ENCODE measurements at regions not wholly inside any gene's neighbourhood (a gene's known extent, or its start where the extent isn't known, plus 50 kb on each side); places are given as distances from the start of the nearest gene placed in this dataset.

DNA sequence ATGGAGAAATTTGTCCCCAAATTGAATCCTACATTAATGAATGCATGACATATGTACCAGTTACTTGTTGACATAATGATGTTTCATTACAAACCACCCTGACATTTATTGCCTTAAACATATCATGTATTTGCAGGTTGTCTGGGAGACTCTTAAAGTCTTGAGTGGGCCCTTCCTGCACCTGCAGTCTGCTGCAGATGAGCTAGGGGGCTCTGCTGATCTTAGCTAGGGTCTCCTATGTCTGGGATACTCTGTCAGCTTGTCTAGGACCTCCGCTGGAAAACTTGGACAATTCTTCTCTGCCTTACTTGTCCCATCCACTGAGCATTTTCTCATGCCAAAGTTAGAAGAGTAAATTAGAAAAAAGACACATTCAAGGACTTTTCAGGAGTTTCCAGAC lies 581.6 kb downstream of the HAO1 start:
- DNase-seq = no peak

- no peak for DNase-seq
Observed at GRCh38 chr20:7359739-7360138, 580.5 kb downstream of the HAO1 start.

DNA sequence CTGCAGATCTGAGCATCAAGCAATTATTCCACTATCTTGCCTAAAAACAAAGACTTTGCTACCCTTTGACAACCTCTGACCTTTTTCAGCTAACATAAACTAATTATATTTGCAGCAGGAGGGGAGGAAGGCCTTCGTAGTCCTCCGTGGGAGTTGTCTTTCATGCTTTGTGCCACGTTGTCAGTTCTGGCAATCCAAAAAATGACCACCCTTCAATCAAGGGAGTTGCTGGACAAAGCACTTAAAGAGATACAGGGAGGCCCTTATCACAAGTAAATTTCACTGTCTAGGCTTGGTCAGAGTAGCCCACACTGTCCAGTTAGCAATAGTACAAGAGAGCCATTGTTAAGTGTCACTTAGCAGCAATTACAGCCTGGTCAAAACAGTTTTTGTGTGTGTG lies 578.9 kb downstream of the HAO1 start:
- no peak for DNase-seq

- DNase-seq = no peak
Observed at GRCh38 chr20:7361931-7362330, 578.3 kb downstream of the HAO1 start.

- no peak for DNase-seq
Observed at GRCh38 chr20:7362601-7363000, 577.7 kb downstream of the HAO1 start.

DNA sequence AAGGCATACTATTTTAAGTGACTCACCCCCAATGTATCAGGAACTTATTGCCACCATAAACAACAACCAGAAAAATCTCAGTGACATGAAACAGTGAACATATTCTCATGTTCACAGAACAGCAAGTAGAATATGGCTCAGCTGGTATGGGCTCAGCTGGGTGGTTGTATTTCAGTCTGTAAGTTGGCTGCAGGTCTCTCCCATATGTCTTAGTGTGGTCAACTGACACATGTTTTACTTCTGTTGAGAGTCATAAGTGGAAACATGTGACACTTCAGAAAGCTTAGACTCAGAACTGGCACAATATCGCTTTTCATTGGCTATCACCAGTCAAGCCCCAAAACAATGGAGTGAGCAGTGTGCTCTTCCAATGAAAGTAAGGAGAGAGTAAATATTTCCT lies 574.1 kb downstream of the HAO1 start:
- DNase-seq = no peak

DNA sequence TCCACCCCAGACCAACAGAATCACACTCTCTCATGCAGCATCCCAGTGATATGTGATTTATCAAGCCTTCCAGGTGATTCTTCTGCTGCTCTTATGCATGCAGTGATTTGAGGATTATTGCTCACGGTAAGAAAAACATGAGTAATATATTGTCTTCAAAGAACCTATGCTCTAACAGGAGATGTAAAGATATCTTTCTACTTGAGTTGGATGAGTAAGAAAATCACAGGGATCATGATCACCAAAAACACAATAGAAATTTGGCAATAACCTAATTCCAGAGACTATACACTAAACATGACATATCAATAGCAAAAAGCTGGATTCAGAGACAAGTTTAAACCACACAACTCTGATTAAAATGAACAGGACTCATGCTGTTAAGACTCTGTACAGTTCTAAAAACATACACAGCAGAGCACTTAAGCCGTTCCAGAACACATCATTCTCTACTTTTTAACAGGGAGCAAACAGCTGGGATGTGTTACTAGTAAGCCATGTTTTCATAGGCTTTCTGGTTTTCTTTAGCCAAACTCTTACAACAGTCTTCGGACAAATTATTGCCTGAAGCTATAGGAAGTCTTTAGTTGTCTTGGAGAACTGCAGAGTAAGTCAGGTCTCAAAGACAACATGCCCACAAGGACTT lies 568.6 kb downstream of the HAO1 start:
- DNase-seq = no peak

- no peak for DNase-seq
Observed at GRCh38 chr20:7375905-7376304, 564.4 kb downstream of the HAO1 start.

- DNase-seq = no peak
Observed at GRCh38 chr20:7378864-7379605, 561.2 kb downstream of the HAO1 start.

- DNase-seq = peak; percentile 18
Observed at GRCh38 chr20:7379621-7380220, 560.5 kb downstream of the HAO1 start.

DNA sequence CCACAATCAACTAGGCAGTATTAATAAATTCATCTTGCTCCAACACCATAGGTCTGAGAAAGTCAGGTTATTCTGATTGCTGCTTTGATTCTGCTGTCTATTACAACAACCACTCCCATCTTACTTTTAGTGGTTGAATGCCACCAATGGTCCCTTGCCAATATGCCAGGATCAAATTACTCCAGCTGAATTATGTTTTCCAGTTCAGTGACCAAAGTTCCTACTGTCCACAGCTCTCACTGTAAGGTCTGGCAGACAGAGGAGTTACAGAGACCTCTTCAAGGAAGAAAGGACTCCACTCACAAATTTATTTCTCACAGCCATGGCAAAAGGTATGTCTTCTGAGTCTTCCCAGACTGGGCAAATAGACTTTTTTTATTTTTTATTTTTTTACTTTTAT lies 557.0 kb downstream of the HAO1 start:
- DNase-seq = no peak

DNA sequence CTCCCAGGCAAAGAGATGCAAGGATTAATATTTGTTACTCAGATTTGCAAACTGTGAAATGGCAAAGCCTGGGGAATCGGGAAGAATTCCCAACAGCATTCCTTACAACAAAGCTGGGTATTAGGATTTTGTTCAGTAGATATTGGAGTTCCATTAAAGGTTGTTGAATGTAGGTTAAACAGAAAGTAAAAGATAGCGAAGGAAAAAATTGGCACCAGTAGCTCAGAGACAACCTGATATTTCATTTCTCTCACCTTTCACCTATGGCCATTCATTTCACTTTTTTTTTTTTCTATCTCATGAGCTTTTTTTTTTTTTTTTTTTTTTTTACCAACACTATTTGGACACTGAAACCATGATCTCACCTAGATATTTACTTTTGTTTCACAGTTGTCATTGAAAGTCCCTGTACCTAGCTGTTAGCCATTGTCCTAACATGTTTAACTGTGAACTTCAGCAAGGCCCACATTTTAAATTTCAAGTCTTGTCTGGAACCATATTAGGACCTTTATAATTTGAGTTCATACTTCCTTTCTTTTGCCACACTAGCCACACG lies 552.5 kb downstream of the HAO1 start:
- no peak for DNase-seq

GRCh38 chr20:7389216-7389615 lies 551.0 kb downstream of the HAO1 start:
- no peak for DNase-seq

DNA sequence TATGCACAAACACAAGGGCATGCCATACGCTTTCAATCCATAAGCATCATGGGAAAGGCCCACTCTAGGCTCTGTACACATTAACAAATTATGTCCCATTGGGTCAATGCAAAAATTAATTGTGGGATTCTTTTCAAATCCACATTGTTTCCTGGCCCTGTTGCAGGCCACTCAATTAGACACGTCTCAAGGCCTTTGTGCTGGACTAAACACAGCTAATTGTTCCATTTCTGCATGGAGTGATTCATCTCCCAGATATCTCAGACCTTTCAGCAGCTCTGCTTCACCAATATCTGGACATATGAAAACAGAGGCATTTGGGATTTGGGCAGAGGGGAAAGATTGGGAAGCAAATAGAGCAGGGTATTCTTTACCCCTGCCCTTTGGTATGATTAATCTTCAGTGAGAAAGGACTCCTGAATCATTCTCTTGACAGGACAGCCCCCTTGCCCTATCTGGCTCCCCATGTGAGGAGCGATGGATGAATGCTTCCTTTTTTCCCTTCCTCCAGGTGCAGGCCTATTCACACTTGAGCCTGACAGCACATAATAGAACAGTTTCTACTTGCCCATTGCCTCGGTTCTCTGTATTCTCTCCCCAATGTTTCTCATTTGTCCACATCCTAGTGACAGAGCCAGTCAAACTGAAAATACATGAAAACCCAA lies 547.6 kb downstream of the HAO1 start:
- no peak for DNase-seq

GRCh38 chr20:7399114-7399513 lies 541.1 kb downstream of the HAO1 start:
- no peak for DNase-seq

DNA sequence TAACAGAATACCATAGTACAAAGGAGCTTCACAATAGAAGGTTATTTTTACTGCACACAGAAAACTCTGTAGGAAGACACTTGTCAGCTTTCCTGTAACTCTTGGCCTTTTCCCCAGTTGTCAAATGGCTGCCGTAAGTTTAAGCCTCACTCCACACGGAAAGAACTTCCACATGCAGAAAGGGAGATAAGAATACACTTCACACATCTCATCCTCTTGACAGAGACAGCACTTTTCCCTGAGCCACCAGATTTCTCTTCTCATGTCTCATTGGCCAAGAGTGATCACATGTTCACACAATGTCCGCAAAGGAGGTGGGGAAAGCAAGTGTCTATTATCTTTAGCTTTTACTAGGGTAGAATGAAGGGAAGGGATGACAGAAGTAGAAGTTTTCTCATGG lies 540.7 kb downstream of the HAO1 start:
- no peak for DNase-seq

GRCh38 chr20:7406671-7407070 lies 533.6 kb downstream of the HAO1 start:
- DNase-seq = no peak

DNA sequence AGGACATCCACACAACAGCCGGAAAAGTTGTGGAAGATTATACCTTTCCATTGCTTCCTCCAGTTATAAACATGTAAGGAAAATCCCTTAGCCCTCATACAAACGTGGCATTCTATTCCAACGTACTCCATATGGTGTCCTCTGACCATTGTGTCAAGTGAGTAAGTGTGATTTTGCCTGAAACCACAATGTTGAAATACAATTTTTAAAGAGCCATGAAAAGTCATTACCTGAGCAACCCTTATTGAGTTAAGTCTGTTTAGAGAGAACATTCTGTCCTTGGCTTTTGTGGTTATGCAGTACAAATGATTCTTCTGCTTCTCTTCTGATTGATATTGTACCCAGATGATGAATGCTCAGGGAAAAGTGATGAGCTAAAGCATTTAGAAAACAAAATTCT lies 530.1 kb downstream of the HAO1 start:
- no peak for DNase-seq

DNA sequence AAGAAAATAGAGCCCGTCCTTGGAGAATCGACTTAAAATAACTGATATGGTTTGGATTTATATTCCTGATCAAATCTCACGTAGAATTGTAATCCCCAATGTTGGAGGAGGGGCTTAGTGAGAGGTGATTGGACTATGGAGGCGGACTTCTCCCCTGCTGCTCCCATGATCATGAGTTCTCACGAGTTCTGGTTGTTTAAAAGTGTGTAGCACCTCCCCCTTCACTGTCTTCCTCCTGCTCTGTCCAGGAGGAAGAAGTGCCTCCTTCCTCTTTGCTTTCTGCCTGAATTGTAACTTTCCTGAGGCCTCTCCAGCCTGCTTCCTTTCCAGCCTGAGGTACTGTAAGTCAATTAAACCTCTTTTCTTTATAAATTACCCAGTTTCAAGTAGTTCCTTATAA lies 529.2 kb downstream of the HAO1 start:
- DNase-seq = no peak

GRCh38 chr20:7415427-7415826 lies 524.8 kb downstream of the HAO1 start:
- DNase-seq = no peak

- DNase-seq = no peak
Observed at GRCh38 chr20:7416382-7416781, 523.9 kb downstream of the HAO1 start.

DNA sequence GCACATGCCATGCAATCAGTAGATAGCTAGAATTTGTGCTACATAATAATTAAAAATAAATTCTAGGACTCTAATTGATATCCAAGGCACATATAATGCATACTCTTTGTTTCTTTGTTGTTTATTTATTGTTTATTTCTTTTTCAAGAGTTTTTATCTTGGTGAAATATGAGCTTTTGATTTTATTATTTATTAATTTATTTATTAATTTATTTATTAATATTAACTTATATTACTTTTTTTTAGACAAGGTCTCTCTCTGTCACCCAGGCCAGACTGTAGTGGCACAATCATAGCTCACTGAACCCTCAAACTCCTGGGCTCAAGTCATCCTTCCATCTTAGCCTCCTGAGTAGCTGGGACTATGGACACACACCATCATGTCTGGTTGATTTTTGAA lies 519.9 kb downstream of the HAO1 start:
- DNase-seq = no peak

GRCh38 chr20:7426890-7427496 lies 513.3 kb downstream of the HAO1 start:
- no peak for DNase-seq
